B cell (primary cell): ENCODE measurements at regions not wholly inside any gene's neighbourhood (a gene's known extent, or its start where the extent isn't known, plus 50 kb on each side); places are given as distances from the start of the nearest gene placed in this dataset.

Source experiments
- ATAC-seq: fragments of 200-7000 bp; cut with Tn5 transposase; one replicate; pipeline ENCODE4 v1.10.0; 2021; ENCODE audit warnings: low read depth, mild to moderate bottlenecking, moderate number of reproducible peaks, moderate library complexity
- CTCF ChIA-PET: fragments of 350-600 bp; sonication (Branson Sonifier 250); formaldehyde crosslinking; loops from one replicate; lab custom pipeline; 2021; ENCODE audit warnings: antibody characterized with exemption, inconsistent platforms; lab: Charles Lee
- POLR2A ChIA-PET: fragments of 350-600 bp; sonication (Branson Sonifier 250); formaldehyde crosslinking; loops from one replicate; lab custom pipeline; 2021; ENCODE audit warnings: antibody characterized with exemption; lab: Charles Lee
- DNase-seq: peaks from one replicate; pipeline ENCODE4 v3.0.0; 2013
- H2AFZ ChIP-seq: 2 replicates; pipeline ENCODE4 v1.6.1; 2012; ENCODE audit warnings: mild to moderate bottlenecking, low read depth, low read length; ENCODE audit not compliant: insufficient read depth, poor library complexity, severe bottlenecking
- H3K27ac ChIP-seq, 2 donors: 1 replicate in 1 of 2; 2 replicates in 1 of 2; pipeline ENCODE4 v1.5.1; 2012 to 2013; ENCODE audit warnings: low read length in 2 of 2, mild to moderate bottlenecking in 2 of 2, moderate library complexity in 1 of 2
- H3K27me3 ChIP-seq, 4 experiments: fragments of 200-600 bp in 1 of 4; sonication (generic) in 1 of 4; replicated peaks in 1 of 4; 1 replicate in 2 of 4; 2 replicates in 2 of 4; pipeline versions ENCODE4 v1.6.1 to v1.7.0; 2013 to 2016; ENCODE audit warnings: low read length in 3 of 4, mild to moderate bottlenecking in 2 of 4, mixed read lengths in 1 of 4, moderate library complexity in 1 of 4; ENCODE audit not compliant: insufficient read depth in 4 of 4, control insufficient read depth in 3 of 4; ENCODE audit errors: control extremely low read depth in 1 of 4
- H3K36me3 ChIP-seq, 2 experiments: replicated peaks in 1 of 2; 1 replicate in 1 of 2; 2 replicates in 1 of 2; pipeline versions ENCODE4 v1.6.1 to v1.7.1; 2013; ENCODE audit warnings: low read length in 1 of 2; ENCODE audit not compliant: insufficient read depth in 2 of 2, control insufficient read depth in 1 of 2; ENCODE audit errors: control extremely low read depth in 1 of 2, extremely low read depth in 1 of 2
- H3K4me1 ChIP-seq, 2 donors: fragments of 200-600 bp in 1 of 2; sonication (generic) in 1 of 2; 1 replicate in 1 of 2; 2 replicates in 1 of 2; pipeline versions ENCODE4 v1.5.1 to v1.6.1; 2013 to 2017; ENCODE audit warnings: low read length in 2 of 2; ENCODE audit not compliant: control insufficient read depth in 2 of 2, insufficient read depth in 2 of 2
- H3K4me2 ChIP-seq: replicated peaks from 2 replicates; pipeline ENCODE3; 2012; ENCODE audit warnings: mild to moderate bottlenecking, low read depth, low read length; ENCODE audit not compliant: poor library complexity, severe bottlenecking
- H3K4me3 ChIP-seq, 5 experiments: fragments of 200-600 bp in 1 of 5; sonication (generic) in 1 of 5; 1 replicate in 3 of 5; 2 replicates in 2 of 5; pipeline versions ENCODE4 v1.5.1 to v1.7.0; 2011 to 2016; ENCODE audit warnings: low read length in 4 of 5, mild to moderate bottlenecking in 4 of 5, low read depth in 2 of 5, control low read depth in 1 of 5, moderate library complexity in 1 of 5; ENCODE audit not compliant: insufficient read depth in 1 of 5; ENCODE audit errors: control extremely low read depth in 1 of 5, extremely low read depth in 1 of 5
- H3K79me2 ChIP-seq: fragments of 200-600 bp; sonication (generic); one replicate; pipeline ENCODE4 v1.6.0; 2016; ENCODE audit warnings: low read length; ENCODE audit not compliant: control insufficient read depth, insufficient read depth
- H3K9ac ChIP-seq: fragments of 200-600 bp; sonication (generic); 2 replicates; pipeline ENCODE4 v1.6.1; 2017; ENCODE audit warnings: mild to moderate bottlenecking, low read length, moderate library complexity
- H3K9me3 ChIP-seq, 3 donors: one replicate each; pipeline versions ENCODE4 v1.6.1 to v1.7.1; 2013; ENCODE audit warnings: low read length in 2 of 3; ENCODE audit not compliant: control insufficient read depth in 2 of 3, insufficient read depth in 1 of 3; ENCODE audit errors: control extremely low read depth in 1 of 3
- H4K20me1 ChIP-seq: 2 replicates; pipeline ENCODE4 v1.6.0; 2012; ENCODE audit warnings: mild to moderate bottlenecking, low read length; ENCODE audit not compliant: insufficient read depth, control insufficient read depth, poor library complexity, severe bottlenecking
- H3K27ac Mint-ChIP-seq: one replicate; pipeline ENCODE4 v1.8.0; 2021; ENCODE audit warnings: mixed read lengths
- H3K27me3 Mint-ChIP-seq: one replicate; pipeline ENCODE4 v1.8.0; 2021; ENCODE audit warnings: mixed read lengths
- H3K4me1 Mint-ChIP-seq: one replicate; pipeline ENCODE4 v1.8.0; 2021; ENCODE audit warnings: mixed read lengths
- H3K4me3 Mint-ChIP-seq: one replicate; pipeline ENCODE4 v1.8.0; 2021; ENCODE audit warnings: mixed read lengths
- H3K9me3 Mint-ChIP-seq: one replicate; pipeline ENCODE4 v1.8.0; 2022; ENCODE audit warnings: mixed read lengths; ENCODE audit not compliant: insufficient read depth
- CTCF ChIP-seq: fragments of 200-600 bp; IDR thresholded peaks from one replicate; pipeline ENCODE4 v1.8.0; 2022; ENCODE audit warnings: antibody characterized with exemption, mild to moderate bottlenecking
- EZH2 ChIP-seq: IDR thresholded peaks from 2 replicates; pipeline ENCODE4 v1.6.1; 2012; ENCODE audit warnings: borderline replicate concordance, low read depth, mild to moderate bottlenecking, moderate library complexity, low read length; ENCODE audit not compliant: insufficient read depth, poor library complexity, severe bottlenecking
- WGBS: methylation state at CpG from one replicate; pipeline ENCODE4 v1.1.5; 2013; ENCODE audit warnings: missing lambda C conversion rate; ENCODE audit not compliant: insufficient coverage; 5-methylcytosine and 5-hydroxymethylcytosine counted together
- intact Hi-C: fragments of 100-400 bp; cut with micrococcal nuclease; formaldehyde crosslinking; loops from one replicate; pipeline ENCODE4 v1.10.0; 2022

- CTCF ChIA-PET: no interaction called here
- no peaks in the 10 kb centered on the region for H4K20me1 ChIP-seq
- Mint-ChIP-seq H3K4me1 (no peaks in the 10 kb centered on the region), H3K27me3 (no peaks in the 10 kb centered on the region), H3K9me3 (peaks cover 2% of the 10 kb centered on the region), H3K27ac (no peak overlapping the region), H3K4me3 (no peak overlapping the region)
- no peak overlapping the region for H3K4me2 ChIP-seq
- H3K27me3 ChIP-seq: no peaks in the 10 kb centered on the region
- intact Hi-C loops: no loop called here
- DNase-seq (no peak), ATAC-seq (no peak)
- POLR2A ChIA-PET: no interaction called here
- peaks cover 0 to 7% (median 0%) of the 10 kb centered on the region in 3 donors for H3K9me3 ChIP-seq
- H3K27ac ChIP-seq: no peak overlapping the region
- no peaks in the 10 kb centered on the region for H3K79me2 ChIP-seq
- WGBS: 55% methylated on average over 1 of the region's 1 CpG
- no peak for TF ChIP-seq CTCF
- TF ChIP-seq EZH2: no peak
- no peaks in the 10 kb centered on the region for H3K36me3 ChIP-seq
- no peak overlapping the region for H3K4me3 ChIP-seq
- H3K4me1 ChIP-seq: no peaks in the 10 kb centered on the region
- H3K9ac ChIP-seq: no peak overlapping the region
- no peak overlapping the region for H2AFZ ChIP-seq
Measured at GRCh38 chr5:155679530-155679929, 647.4 kb upstream of the SGCD start.

DNA sequence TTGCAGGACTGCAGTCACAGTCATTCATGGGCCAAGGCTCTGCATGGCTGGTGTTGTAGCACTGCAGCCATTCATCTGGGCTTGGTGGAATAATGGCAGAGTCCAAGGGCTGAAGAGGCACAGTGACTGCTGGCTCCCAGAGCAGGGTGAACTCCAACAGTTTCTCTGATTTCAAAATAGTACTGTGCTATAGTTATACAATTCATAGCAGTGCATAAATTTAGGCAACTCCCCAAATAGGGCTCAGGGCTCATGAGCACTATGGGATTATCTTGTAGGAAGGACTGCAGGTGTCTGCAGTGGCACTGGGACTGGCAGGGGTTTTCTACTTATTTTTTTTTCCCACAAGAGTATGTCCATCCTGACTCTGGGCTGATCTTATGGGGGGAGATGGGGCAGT is 642.5 kb upstream of the SGCD start:
- H3K36me3 ChIP-seq: no peaks in the 10 kb centered on the region
- no peaks in the 10 kb centered on the region for H3K4me1 ChIP-seq
- no peak overlapping the region for H2AFZ ChIP-seq
- intact Hi-C loops: no loop called here
- H3K27ac ChIP-seq: no peak overlapping the region
- Mint-ChIP-seq H3K27me3 (no peaks in the 10 kb centered on the region), H3K9me3 (peaks cover 2% of the 10 kb centered on the region), H3K4me3 (no peak overlapping the region), H3K4me1 (no peaks in the 10 kb centered on the region), H3K27ac (no peak overlapping the region)
- no peak overlapping the region for H3K4me3 ChIP-seq
- H4K20me1 ChIP-seq: no peaks in the 10 kb centered on the region
- ChIA-PET POLR2A (no interaction called here), CTCF (no interaction called here)
- DNase-seq (no peak), ATAC-seq (no peak)
- peaks cover 0 to 4% (median 0%) of the 10 kb centered on the region in 3 donors for H3K9me3 ChIP-seq
- no peak overlapping the region for H3K9ac ChIP-seq
- H3K79me2 ChIP-seq: no peaks in the 10 kb centered on the region
- TF ChIP-seq EZH2: no peak
- TF ChIP-seq CTCF: no peak
- no peak overlapping the region for H3K4me2 ChIP-seq
- peaks cover 0 to 2% (median 0%) of the 10 kb centered on the region in 4 experiments for H3K27me3 ChIP-seq
